Body of pancreas (tissue), 4 donors: ENCODE measurements at regions not wholly inside any gene's neighbourhood (a gene's known extent, or its start where the extent isn't known, plus 50 kb on each side); places are given as distances from the start of the nearest gene placed in this dataset.

Experiments
- ATAC-seq: fragments of 150-250 bp; one replicate; pipeline ENCODE4 v1.9.1; 2016
- DNase-seq, 4 donors: peaks; one replicate each; pipeline ENCODE4 v3.0.0-alpha.2; 2019
- H3K27ac ChIP-seq, 4 donors: fragments of 200-600 bp; sonication (generic); 1 replicate in 3 of 4; 2 replicates in 1 of 4; pipeline versions ENCODE4 v1.5.1 to v1.6.1; 2016 to 2019; ENCODE audit warnings: mild to moderate bottlenecking in 1 of 4, mixed read lengths in 1 of 4, moderate library complexity in 1 of 4
- H3K27me3 ChIP-seq, 2 donors: fragments of 200-600 bp; sonication (generic); one replicate each; pipeline ENCODE4 v1.6.0; 2016; ENCODE audit warnings: mild to moderate bottlenecking in 1 of 2
- H3K36me3 ChIP-seq, 2 donors: fragments of 200-600 bp; sonication (generic); replicated peaks in 1 of 2; 2 replicates each; pipeline ENCODE4 v1.5.1; 2016; ENCODE audit warnings: low read depth in 2 of 2; ENCODE audit not compliant: insufficient read depth in 1 of 2
- H3K4me1 ChIP-seq: fragments of 200-600 bp; sonication (generic); one replicate; pipeline ENCODE4 v1.6.0; 2016
- H3K4me3 ChIP-seq, 2 donors: fragments of 200-600 bp; sonication (generic); 1 replicate in 1 of 2; 2 replicates in 1 of 2; pipeline ENCODE4 v1.5.1; 2016 to 2019
- H3K9me3 ChIP-seq, 3 donors: fragments of 200-600 bp; sonication (generic); 1 replicate in 2 of 3; 2 replicates in 1 of 3; pipeline ENCODE4 v1.5.1; 2016
- POLR2A ChIP-seq, 3 donors: fragments of 450-650 bp; IDR thresholded peaks; one replicate each; pipeline ENCODE4 v1.6.1; 2016; ENCODE audit warnings: antibody characterized with exemption in 3 of 3, mild to moderate bottlenecking in 2 of 3
- WGBS, 2 donors: methylation state at CpG; one replicate each; pipeline ENCODE4 v1.1.5; 2017; 5-methylcytosine and 5-hydroxymethylcytosine counted together
- intact Hi-C: fragments of 100-400 bp; cut with DNase I; formaldehyde crosslinking; loops from one replicate; pipeline ENCODE4 v1.15.1; 2023
- TF ChIP-seq, protein P1 (sequence below), 7 experiments: fragments of 450-650 bp in 4 of 7; fragments of 200-600 bp in 3 of 7; sonication (generic) in 3 of 7; IDR thresholded peaks; one replicate each; pipeline ENCODE4 v1.5.1; 2016 to 2019; ENCODE audit warnings: antibody characterized with exemption in 7 of 7

DNA sequence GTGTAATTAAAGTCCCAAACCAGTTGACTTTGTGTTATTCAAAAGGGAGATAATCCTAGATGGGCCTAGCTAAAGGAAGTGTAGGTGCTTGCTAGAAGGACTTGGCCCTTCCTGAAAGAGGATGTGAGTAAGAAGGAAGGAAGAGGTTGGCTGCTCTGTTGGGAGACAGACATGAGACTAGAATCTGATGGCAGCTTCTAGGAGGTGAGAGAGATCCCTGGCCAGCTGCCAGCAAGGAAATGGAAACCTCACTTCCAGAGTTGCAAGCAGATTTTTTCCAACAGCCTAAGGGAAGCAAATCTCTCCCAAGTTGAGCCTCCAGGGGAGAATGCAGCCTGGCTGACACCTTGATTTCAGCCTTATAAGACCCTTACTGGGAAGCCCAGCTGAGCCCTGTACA, 368.4 kb upstream of the ZMIZ1 start:
- ATAC-seq = no peak

DNA sequence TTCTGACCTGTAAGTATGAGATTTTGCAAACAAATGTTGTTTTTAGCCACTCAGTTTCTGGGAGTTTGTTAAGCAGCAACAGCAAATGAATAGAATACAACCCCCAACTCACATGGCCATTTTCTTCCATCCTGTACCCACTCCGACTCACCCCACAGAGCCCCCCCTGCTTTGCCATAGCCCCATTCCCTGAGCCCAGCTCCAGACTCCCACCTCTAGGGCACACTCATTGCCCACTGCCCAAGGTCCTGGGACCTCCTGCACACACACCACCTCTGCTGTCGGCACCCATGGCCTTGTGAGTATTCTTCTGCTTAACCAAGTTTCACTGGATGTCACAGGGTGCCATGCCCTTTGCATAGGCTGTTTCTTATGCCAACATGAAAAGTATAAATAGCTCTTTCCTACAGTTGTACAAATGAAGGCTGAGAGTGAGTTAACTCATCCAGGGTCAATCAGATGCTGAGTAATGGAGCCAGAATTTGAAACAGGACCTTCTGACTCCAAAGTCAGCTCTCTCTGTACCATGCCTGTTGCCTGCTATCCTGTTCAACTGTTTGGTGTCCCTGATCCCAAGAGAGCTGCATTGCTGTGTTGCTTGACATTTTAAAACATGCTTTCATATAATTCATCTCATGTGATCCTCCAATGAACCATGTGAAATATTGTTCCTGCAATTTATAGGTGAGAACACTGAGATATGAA, 367.8 kb upstream of the ZMIZ1 start:
- no peak for TF ChIP-seq POLR2A (IDR thresholded peaks at IDR 0.05)
- TF ChIP-seq, protein P1, sequence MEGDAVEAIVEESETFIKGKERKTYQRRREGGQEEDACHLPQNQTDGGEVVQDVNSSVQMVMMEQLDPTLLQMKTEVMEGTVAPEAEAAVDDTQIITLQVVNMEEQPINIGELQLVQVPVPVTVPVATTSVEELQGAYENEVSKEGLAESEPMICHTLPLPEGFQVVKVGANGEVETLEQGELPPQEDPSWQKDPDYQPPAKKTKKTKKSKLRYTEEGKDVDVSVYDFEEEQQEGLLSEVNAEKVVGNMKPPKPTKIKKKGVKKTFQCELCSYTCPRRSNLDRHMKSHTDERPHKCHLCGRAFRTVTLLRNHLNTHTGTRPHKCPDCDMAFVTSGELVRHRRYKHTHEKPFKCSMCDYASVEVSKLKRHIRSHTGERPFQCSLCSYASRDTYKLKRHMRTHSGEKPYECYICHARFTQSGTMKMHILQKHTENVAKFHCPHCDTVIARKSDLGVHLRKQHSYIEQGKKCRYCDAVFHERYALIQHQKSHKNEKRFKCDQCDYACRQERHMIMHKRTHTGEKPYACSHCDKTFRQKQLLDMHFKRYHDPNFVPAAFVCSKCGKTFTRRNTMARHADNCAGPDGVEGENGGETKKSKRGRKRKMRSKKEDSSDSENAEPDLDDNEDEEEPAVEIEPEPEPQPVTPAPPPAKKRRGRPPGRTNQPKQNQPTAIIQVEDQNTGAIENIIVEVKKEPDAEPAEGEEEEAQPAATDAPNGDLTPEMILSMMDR (IDR thresholded peaks at IDR 0.05) = no peak
- no peak for DNase-seq

More for the DNA sequence above, 368.4 kb upstream of the ZMIZ1 start:
- H3K27ac ChIP-seq = no peak overlapping the region
- no peaks in the 10 kb centered on the region for H3K9me3 ChIP-seq
- no peak for TF ChIP-seq POLR2A (IDR thresholded peaks at IDR 0.05)
- TF ChIP-seq, protein P1 (IDR thresholded peaks at IDR 0.05) = no peak
- intact Hi-C loops = no loop called here
- DNase-seq = peak; percentile 37 to 50 (median 40)
- no peaks in the 10 kb centered on the region for H3K36me3 ChIP-seq
- no peak overlapping the region for H3K4me3 ChIP-seq
- no peaks in the 10 kb centered on the region for H3K27me3 ChIP-seq
- peaks cover 10% of the 10 kb centered on the region for H3K4me1 ChIP-seq

DNA sequence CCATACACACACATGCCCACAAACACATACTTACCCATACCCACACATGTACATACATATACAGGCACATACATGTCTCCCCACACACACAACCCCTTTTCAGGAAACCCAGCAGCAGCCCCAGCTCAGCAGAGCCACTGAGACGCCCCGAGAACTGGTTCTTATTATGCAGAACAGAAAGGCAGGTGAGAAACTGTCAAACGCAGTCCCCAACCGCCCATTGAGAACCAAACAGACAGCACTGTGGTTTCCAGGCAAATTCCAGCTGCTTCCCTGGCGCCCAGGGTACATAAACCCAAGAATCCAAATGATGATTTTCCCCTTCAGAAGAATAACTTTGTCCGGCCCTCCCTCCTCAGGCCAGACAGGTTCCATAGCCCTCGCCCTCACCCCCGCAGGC, 366.6 kb upstream of the ZMIZ1 start:
- no peaks in the 10 kb centered on the region for H3K9me3 ChIP-seq
- DNase-seq (no peak), ATAC-seq (no peak)
- no peak overlapping the region for H3K4me3 ChIP-seq
- WGBS, 2 donors = 94 to 95% methylated on average over 8 of the region's 8 CpGs
- no peak for TF ChIP-seq POLR2A (IDR thresholded peaks at IDR 0.05)
- TF ChIP-seq, protein P1 (IDR thresholded peaks at IDR 0.05) = no peak
- no peaks in the 10 kb centered on the region for H3K27me3 ChIP-seq
- peaks cover 17% of the 10 kb centered on the region for H3K4me1 ChIP-seq
- H3K27ac ChIP-seq = no peak overlapping the region
- no peaks in the 10 kb centered on the region for H3K36me3 ChIP-seq
- intact Hi-C loops = no loop called here

More for the DNA sequence above, 367.8 kb upstream of the ZMIZ1 start:
- H3K27ac ChIP-seq = no peak overlapping the region
- ATAC-seq = no peak
- H3K27me3 ChIP-seq = no peaks in the 10 kb centered on the region
- no peak overlapping the region for H3K4me3 ChIP-seq
- H3K4me1 ChIP-seq = peaks cover 10% of the 10 kb centered on the region
- 91 to 92% methylated on average over 2 of the region's 2 CpGs for WGBS, 2 donors
- intact Hi-C loops = no loop called here
- H3K36me3 ChIP-seq = no peaks in the 10 kb centered on the region
- no peaks in the 10 kb centered on the region for H3K9me3 ChIP-seq

DNA sequence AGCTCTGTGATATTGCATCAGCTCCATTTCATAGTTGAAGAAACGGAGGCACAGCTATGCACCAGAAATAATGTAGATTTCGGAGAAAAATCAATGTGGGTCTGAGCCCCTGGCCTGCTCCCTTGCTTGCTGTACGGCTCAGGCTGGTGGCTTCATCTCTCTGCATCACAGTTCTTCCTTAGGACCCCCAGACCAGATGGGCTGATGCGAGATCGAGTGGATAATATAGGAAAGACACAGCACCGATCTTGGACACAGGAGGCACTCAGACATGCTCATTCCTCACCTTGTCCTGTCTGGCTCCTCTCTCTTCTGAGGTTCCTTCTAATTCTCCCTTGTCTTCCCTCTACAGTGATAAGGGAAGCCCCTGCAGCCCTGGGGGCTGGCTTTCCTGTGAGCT, 365.9 kb upstream of the ZMIZ1 start:
- H3K27ac ChIP-seq = no peak overlapping the region
- DNase-seq (no peak), ATAC-seq (no peak)
- no peak overlapping the region for H3K4me3 ChIP-seq
- H3K36me3 ChIP-seq = no peaks in the 10 kb centered on the region
- H3K9me3 ChIP-seq = no peaks in the 10 kb centered on the region
- WGBS, 2 donors = 68 to 81% methylated on average over 6 of the region's 6 CpGs
- TF ChIP-seq, protein P1 (IDR thresholded peaks at IDR 0.05) = no peak
- TF ChIP-seq POLR2A (IDR thresholded peaks at IDR 0.05) = no peak
- intact Hi-C loops = no loop called here
- no peaks in the 10 kb centered on the region for H3K27me3 ChIP-seq
- H3K4me1 ChIP-seq = peaks cover 12% of the 10 kb centered on the region

DNA sequence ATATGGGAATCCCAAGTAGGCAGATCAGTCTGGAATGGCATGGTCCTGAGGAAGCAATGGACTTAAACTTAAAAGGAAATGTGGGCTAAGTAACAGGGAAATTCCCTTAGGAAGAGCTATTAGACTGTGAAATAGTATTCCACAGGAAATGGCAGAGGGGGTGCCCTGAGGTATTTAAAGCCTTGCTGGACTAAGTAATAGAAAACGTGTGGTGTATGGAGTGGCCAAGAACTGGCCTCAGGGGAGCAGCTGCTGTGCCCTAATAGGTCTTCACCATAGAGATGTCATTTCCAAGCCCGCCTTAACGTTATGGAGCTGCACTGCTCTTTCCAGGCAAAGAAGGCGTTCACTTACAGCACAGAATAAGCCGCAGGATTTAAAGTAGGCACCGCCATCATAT, 365.2 kb upstream of the ZMIZ1 start:
- Histone ChIP-seq H3K36me3 (no peaks in the 10 kb centered on the region), H3K27ac (no peak overlapping the region), H3K4me1 (peaks cover 12% of the 10 kb centered on the region), H3K27me3 (no peaks in the 10 kb centered on the region), H3K4me3 (no peak overlapping the region), H3K9me3 (no peaks in the 10 kb centered on the region)
- TF ChIP-seq POLR2A (IDR thresholded peaks at IDR 0.05) = no peak
- TF ChIP-seq, protein P1 (IDR thresholded peaks at IDR 0.05) = no peak
- DNase-seq = no peak
- intact Hi-C loops = no loop called here
- WGBS, 2 donors = 72 to 87% methylated on average over 6 of the region's 6 CpGs
- no peak for ATAC-seq
